ENCODE measurements at regions not wholly inside any gene's neighbourhood (a gene's known extent, or its start where the extent isn't known, plus 50 kb on each side); places are given as distances from the start of the nearest gene placed in this dataset.
"Not testable (repeated sequence)": the region's sequence is repeated elsewhere in the genome, so short reads cannot be mapped to it uniquely, and the experiment has no call there.

DNA sequence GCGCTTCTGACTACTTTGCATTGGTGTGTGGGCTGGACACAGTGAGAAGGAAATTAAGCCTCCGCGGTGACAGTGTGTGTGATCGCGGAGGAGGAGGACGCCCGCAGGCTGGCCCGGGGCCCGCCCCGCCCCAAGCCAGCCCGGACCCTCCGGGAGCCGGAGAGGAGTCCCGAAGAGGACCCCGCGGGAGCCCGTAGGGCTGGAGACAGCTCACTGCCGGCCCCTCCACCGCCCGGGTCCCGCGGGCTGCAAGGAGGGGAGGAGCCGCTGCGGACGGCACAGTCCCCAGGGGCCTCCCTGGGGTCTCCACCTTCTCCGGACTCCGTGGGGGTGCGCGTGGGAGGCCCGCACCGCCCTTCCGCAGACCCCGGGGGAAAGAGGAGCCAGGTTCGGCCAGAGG is 146.4 kb upstream of the ERCC6L2 start:
- DNase-seq, result no peak

DNA sequence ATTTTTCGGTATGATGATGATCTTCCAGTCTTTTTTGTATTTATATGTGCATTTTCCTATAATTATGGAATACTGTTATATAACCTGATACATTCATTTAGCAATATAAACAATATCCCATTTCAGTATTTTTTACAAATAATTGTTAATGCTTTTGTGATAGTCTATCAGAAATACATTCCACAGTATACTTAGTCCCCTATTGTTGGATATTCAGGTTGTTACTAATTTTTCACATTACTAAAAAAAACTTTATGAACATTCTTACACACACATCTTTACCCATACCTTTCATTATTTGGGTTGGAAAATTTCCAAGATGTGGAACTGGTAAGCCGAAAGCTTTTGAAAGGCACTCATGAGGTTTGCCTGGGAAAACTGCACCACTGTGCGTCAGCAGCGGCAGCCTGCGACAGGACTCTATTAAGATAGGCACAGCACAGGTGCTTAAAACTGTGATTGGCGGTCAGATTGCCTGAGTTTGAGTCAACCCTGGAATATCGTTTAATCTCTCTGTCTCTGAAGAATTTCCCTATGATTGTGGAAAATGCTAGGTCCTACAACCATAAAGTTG is 147.5 kb upstream of the ERCC6L2 start:
- DNase-seq, result no peak

DNA sequence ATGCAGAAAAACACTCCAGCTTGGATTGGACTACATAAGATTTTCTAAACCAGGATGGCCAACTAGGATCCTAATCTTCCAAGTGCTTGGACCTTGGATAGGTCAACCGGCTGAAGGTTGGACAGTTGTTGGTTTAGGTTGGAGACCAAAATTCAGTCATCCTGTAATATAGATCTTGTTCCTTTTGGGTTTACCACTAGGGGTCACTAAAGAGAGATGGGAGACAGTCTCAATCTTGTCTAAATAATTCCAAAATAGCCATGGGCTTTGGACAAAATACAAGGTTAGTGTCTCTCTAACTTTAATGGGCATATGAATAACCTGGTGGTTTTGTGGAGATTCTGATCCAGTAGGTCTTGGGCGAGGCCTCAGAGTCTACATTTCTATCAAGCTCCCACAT is 148.7 kb upstream of the ERCC6L2 start:
- DNase-seq, result no peak

DNA sequence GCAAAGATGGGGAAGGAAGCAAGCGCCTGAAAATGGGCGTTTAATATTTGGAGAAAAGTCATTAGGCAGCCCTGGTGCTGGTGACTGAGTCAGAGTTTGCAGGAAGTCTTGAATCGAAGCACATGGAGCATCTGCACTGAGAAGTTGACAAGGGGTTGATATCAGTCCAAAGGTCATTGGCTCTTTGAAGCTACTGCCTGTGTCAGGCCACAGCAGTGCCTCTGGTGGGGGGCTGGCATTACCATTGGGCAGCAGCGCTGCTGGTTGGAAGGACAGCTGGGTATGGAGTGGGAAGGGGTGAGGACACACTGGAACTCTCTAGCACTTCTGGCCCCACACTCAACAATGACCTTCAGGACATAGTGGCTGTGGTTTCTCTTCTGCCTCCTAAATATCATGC is 150.4 kb upstream of the ERCC6L2 start:
- no peak for DNase-seq

DNA sequence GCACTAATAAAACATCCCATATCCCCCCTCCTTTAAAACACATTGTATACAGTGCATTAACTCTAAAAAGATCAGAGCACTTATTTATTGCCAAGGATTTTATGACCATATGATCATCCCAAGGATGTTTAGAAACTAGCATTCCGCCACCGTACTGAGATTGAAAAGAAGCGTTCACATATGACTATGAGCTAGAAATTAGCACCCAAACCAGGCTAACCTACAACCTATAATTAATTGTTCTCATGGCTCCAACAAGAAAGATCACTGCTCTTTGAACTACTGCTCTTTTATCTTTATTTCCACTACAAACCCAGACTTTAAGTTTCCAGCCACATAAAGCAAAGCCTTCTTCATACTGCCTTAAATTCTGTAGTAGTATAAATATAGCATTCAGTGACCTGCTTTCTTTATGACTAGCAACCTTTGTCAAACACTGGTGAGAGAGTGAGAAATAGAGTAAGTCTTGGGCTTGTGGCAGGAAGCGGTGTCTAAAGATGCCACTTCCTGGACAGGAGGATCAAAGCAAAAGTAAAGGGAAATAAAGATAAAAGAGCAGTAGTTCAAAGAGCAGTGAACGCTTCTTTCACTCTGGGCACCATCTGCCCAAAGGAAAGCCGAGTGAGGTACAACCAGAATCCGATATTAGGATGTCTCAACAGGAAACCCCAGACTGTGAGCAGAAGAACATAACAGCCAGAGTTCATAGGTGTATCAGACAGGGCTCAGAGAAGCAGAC is 151.1 kb upstream of the ERCC6L2 start:
- no peak for DNase-seq

DNA sequence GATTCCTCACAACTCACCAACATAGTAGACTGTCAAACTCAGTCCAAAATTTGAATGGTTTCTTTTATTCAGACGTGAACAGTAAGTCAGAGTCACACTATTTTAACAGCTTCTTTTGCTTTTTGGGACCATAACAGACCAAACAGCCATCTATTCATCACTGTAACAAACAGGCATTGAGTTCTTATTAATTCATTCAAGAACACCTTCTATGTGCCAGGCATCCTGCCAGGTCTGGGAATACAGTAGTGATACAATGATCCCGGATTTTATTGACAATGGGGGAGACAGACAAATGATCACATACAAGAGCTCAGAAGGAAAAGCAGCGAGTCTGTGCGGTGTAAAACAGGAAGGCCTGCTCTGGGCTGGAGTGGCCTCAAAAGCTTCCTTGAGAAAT is 153.3 kb upstream of the ERCC6L2 start:
- no peak for DNase-seq

DNA sequence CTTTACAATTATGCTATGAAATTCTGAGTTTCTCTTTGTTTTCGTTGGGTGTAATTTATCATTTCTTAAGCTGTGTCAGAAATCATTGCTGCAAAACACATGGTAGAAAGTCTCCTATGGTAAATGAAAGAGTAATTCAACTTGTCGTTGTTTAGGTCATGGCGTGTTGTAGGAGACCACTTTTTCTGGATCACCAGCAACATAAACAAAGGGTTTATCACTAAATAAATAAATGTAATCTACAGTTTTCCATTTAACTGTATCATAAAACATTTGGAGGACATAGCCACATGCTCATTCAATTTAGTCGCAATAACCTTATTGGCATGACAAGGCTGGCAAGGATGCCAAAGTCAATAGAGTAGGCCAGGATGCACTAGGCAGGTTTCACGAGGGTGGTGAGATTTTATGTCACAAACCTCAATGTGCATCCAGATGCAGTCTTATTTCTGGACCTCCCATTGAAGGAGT is 154.4 kb upstream of the ERCC6L2 start:
- peak; percentile 23 for DNase-seq

DNA sequence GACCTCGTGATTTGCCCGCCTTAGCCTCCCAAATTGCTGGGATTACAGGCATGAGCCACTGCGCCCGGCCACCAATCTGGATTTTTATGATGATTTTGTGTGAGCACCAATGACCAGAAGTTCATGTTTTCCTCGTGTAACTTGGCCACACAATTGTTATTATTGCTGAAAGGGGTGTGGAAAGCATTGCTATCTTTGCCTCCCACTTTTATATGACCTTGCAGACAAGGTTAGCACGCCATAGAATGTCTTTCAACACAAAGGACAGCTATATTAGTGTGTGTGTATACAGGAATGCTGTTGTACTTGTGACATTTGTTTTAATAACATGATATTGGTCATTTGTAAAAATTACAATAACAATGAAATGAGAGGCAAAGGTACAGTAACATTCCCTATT is 155.0 kb upstream of the ERCC6L2 start:
- no peak for DNase-seq

DNA sequence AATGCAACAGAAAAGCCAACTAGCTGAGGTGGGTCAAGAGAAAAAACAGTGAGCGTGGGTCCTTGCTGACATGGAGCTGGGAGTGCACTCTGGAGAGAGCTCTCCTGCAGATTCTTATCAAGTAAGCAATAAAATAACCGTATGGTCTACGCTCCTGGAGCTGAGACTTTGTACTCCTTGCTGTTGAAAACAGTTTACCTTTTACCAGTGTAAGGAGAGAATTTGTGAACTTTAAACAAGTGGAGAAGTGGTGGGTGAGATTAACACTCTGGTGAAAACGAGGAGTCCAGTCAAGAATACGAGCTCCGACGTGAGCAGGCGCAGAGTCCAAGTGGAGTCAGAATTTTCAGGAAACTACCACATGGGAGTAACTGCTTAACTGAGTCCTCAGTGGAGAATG is 156.1 kb upstream of the ERCC6L2 start:
- DNase-seq, result no peak

DNA sequence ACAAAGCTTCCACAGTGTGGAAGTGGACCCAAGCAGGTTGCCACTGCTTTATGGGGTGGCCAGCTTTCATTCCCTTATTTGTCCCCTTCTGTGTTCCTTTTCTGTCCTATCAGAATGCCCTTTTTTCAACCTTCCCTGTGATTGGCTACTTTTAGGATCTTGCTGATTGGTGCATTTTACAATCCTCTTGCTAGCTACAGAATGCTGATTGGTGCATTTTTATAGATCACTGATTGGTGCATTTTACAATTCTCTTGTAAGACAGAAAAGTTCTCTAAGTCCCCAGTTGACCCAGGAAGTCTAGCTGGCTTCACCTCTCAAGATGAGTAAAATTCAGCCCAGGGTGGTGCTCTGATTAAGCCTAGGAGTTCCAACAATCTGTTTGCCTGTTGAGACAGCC is 157.2 kb upstream of the ERCC6L2 start:
- DNase-seq, result no peak

DNA sequence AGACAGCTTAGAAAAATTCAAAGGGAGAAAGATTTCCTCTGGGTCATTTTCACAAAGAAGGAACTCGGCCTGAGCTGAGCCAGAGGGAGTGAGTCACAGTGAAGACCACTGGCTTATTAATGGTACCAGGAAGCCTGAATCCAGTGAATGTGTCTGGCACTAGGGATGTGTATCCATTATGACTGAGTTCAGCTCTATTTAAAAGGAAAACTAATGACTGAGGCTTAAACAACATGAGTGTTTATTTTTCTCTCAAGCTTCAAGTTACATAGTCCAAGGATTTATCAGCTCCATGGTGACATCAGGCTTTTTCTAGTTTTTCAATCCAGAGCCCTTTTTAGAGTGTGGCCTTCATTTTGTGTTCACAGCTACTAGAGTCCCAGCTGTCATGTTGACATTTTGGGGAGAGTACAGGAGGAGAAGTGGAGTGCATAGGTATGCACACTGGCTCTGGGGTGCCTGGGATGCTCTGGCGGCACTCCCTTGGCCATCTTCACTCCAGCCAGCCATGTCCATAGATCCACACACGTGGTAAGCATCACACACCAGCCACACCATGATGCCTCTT is 159.5 kb upstream of the ERCC6L2 start:
- DNase-seq, result peak; percentile 24

DNA sequence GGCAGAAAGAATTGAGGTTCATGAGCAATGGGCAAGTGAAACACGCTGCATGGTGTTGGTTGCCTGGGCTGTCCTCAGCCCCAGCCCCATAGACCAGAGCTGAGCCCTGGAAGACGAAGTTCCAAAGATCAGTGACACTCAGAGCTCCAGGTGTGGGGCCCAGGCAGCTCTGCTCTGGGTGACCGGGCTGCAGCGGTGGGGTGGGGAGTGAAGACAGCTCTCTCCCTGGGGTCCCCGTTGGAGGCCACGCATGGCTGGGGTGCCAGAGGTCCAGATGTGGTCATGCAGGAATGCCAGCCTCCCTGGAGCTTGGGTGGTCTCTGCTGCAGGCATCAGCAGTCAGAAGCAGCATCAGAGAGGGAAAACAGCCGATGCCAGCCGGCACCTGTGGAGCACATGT is 165.0 kb upstream of the ERCC6L2 start:
- no peak for DNase-seq

DNA sequence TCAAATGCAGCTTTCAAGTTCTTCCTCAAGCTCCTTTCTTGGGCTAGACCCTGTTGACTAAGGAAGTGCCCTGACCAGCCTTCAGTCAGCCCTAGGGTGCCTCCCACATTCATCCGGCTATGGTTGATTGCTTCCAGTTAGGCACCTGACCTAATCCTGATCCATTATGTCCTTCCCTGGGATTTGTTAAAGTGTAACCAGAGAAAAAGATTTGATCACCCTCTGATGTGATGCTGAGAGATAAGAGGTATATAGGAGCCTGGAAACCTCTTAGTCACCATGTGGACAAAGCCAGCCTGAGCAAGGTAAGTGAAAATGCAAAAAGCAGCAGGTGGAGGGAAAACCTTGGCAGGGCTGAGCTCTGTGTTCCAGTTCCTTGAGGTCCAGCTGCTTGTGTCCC is 178.8 kb upstream of the ERCC6L2 start:
- no peak for DNase-seq

DNA sequence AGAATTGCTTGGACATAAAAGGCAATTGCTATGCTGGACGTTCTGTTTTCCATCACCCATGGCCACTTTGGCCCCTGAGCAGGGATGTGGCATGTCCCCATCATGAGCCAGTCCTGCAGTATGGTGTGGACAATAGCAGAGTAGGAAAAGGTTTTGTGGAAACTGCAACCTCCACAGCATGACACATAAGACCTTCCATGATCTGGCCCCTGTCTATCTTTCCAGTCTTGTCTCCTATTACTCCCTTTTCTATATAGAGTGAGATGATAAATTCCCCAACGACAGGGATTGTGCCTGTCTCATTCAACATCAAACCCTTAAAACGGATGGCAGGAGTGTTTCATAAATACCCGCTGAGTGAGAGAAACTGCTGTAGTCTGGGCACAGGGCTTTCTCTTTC is 174.7 kb upstream of the PTCH1 start:
- DNase-seq, result no peak

DNA sequence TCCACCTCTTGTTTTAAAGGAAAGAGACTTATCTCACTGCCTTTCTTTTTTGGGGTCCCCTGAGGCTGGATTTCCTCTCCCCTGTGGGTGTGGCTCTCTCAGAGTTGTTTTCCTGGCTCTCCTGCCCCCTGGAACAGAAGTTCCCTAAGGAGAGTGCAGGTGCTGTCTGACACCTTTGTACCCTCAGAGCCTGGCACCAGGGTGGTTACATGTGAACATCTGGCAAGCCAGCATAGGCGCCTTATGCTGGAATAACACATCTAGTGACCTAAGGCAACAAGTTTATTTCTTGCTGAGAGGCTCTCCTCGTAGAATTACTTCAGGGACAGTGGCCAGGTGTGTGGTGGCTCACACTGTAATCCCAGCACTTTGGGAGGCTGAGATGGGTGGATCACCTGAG is 172.9 kb upstream of the PTCH1 start:
- no peak for DNase-seq

DNA sequence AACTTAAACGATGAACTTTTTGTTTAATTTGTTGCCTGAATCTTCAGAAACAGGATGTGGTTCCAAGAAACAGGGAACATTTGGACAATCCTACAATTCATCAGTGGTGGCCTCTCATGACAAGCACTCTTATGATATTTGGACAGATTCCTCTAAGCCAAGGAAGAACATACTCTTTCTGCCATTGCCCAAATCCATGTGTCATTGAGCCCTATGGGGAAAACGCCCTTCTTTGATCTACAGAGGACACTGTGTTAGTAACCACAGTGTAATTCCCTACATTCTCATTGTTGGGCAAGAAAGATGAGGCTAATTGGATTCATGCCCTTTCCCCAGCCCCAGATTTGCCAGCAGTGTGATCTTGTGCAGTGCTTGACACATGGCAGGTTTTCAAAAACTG is 167.7 kb upstream of the PTCH1 start:
- no peak for DNase-seq

DNA sequence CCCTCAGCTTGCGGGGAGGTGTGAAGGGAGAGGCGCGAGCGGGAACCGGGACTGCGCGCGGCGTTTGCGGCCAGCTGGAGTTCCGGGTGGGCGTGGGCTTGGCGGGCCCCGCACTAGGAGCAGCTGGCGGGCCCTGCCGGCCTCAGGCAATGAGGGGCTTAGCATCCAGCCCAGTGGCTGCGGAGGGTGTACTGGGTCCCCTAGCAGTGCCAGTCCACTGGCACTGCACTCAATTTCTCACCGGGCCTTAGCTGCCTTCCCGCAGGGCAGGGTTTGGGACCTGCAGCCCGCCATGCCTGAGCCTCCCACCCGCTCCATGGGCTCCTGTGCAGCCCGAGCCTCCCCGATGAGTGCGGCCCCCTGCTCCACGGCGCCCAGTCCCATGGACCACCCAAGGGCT is 163.5 kb upstream of the PTCH1 start:
- DNase-seq, result not testable (repeated sequence)

DNA sequence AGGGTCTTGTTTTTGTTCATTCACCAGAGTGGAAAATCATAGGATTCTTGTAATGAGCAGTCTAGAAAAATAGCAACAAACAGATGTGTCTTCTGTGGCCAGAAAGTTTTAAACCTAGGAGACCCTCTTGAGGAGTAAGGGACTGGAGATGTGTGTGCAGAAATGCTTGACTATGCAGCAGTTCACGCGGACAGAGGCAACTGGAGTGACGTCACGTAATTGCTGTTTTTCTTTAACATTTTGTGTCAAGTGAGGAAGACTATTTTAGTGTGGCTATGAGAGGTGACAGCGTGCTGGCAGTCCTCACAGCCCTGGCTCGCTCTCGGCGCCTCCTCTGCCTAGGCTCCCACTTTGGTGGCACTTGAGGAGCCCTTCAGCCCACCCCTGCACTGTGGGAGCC is 163.1 kb upstream of the PTCH1 start:
- no peak for DNase-seq

DNA sequence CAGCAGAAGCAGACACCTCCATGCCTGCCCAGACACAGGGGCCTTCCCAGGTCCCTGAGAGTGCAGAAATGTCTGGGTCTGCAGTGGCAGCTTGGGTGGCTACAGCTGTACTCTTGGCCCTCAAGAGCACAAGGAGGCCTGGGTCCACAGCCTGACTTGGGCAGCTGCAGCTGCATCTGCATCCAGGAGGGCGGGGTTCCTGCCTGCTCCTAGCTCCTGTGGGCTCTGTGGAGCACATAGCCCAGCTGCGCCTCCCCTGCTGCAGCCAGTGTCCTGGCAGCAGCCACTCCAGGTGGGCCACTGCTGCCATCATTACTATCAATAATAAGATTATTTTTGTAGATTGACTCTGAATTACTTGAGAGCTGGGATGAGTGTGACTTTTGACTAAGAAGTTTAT is 162.0 kb upstream of the PTCH1 start:
- DNase-seq, result no peak

DNA sequence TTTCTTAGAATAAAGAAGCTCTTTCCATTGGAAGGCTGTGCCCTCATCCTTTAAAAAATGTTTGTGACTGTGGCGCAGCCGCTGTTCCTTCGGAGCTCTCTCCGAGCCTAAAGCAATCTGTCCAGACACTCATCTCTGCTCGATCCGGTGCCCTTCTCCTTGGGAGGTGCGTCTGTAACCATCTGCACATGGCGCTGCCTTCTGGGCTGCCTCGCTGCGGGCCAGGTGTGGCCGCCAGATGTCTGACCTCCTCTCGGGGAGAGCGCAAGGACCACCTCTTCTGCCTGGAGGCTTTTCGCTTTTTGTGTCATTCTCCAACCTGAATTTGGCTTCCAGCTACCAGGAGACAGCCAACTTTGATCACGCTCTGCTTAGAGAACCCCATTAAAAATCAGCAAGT is 153.4 kb upstream of the PTCH1 start:
- peak; percentile 55 for DNase-seq

DNA sequence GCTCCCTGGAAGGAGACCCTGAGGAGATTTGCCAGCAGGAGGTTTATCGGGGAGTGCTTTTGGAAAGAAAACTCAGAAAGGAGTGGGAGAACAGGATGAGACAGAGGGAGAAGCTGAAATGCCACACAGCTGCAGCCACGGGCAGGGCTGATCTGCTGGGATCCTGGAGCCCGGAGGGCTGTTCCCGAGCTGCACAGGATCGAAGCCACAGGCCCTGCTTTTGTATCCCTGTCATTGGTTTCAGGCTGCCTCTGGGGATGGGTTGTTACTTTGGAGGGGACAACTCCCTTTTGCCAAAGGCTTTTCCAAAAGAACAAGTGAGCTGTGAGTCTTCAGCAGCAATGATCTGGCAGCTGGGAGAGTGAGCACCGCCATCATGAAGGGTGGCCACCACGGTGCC is 152.5 kb upstream of the PTCH1 start:
- no peak for DNase-seq

DNA sequence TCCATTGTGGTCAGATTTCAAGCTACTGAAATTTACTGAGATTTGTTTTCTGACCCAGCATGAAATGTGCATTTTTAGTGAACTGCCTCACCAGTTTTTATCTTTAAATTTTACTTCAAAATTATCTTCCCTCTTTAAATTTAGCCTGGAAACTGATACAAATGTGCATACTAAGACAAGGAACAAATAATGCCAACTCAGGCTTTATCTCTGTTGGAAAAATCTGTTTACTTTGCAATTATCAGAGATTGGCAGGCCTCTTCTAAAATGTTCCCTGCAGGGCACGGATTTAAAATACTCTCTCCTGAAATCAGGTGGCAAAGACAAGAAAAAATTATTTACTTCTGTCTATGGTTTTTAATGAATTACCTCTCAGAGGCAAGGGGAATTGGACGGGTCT is 151.0 kb upstream of the PTCH1 start:
- no peak for DNase-seq

DNA sequence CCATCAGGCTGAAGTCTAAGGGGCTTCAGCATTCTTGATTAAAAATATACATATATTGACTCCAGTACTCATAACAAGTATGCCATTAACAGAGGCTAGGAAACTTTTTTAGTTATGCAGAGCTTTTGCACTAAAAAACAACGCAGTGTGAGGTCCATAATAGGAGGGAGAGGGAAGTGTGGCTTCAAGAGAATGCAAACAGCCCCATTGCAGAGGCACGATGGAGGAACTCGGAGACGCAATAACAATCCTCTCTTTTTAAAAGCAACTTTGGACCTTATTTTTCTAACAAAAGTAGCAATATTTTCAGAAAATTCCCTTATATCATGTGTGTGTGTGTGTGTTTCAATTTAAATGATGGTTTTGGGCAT is 150.0 kb upstream of the PTCH1 start:
- no peak for DNase-seq

DNA sequence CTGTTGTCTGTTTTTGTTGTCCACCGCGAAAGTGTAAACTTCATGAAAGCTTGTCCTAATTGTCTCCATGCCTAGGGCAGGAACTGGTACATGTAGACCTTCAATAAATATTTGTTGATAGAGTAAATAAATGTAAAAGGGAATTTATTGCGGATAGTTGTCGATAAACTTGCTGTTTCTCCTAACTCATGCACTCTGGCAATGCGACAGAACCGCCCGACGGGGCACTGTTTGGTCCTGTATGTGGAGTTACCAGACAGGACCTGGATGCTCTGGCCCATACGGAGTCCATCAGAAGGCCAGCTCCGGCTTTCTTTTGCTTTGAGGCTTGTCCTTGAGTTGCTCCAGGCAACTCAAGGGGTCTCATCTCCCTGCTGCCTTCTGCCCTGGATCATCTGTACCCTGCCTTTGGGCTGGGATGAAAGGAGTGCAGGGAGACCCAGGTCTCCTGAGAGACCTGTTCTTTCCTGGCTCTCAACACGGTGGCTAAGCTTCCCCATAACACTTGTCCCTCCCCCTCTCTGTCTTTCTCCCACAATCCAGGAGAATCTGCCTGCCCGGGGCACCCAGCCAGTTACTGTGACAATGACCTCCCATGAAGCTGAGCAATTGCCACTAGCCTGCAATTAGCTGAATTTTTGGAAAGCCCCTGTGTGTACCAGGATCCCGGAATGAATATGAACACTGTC is 149.5 kb upstream of the PTCH1 start:
- DNase-seq, result no peak

All from DMS79 treated with DMSO at 0.1 percent for 48 hours (cell line).